AG08396 (cell line): ENCODE measurements at regions not wholly inside any gene's neighbourhood (a gene's known extent, or its start where the extent isn't known, plus 50 kb on each side); places are given as distances from the start of the nearest gene placed in this dataset.

Experiments
- DNase-seq: peaks from one replicate; pipeline ENCODE4 v3.0.0; 2012; ENCODE audit warnings: low spot score, mixed read lengths

GRCh38 chr5:2492476-2492875, 259.0 kb downstream of the IRX2 start:
- DNase-seq: no peak

GRCh38 chr5:2491846-2492245, 259.6 kb downstream of the IRX2 start:
- no peak for DNase-seq

GRCh38 chr5:2489306-2489705, 262.2 kb downstream of the IRX2 start:
- no peak for DNase-seq

- no peak for DNase-seq
These were observed 262.9 kb downstream of the IRX2 start for GRCh38 chr5:2488593-2488992.

- DNase-seq: no peak
These were observed 264.2 kb downstream of the IRX2 start for GRCh38 chr5:2487152-2487763.

GRCh38 chr5:2486373-2486772, 265.1 kb downstream of the IRX2 start:
- DNase-seq: no peak

GRCh38 chr5:2482778-2483177, 268.7 kb downstream of the IRX2 start:
- no peak for DNase-seq

- no peak for DNase-seq
These were observed 270.6 kb downstream of the IRX2 start for GRCh38 chr5:2480871-2481270.

GRCh38 chr5:2475902-2476301, 275.6 kb downstream of the IRX2 start:
- DNase-seq: no peak

GRCh38 chr5:2472670-2473069, 278.8 kb downstream of the IRX2 start:
- DNase-seq: no peak

- DNase-seq: no peak
These were observed 280.2 kb downstream of the IRX2 start for GRCh38 chr5:2471152-2471879.

GRCh38 chr5:2466966-2467365, 284.5 kb downstream of the IRX2 start:
- no peak for DNase-seq

- no peak for DNase-seq
These were observed 286.1 kb downstream of the IRX2 start for GRCh38 chr5:2465383-2465782.

- DNase-seq: no peak
These were observed 287.3 kb downstream of the IRX2 start for GRCh38 chr5:2464141-2464540.

- DNase-seq: no peak
These were observed 289.5 kb downstream of the IRX2 start for GRCh38 chr5:2461701-2462691.

- DNase-seq: no peak
These were observed 291.4 kb downstream of the IRX2 start for GRCh38 chr5:2460098-2460497.

- no peak for DNase-seq
These were observed 292.2 kb downstream of the IRX2 start for GRCh38 chr5:2459251-2459650.

- DNase-seq: no peak
These were observed 295.6 kb downstream of the IRX2 start for GRCh38 chr5:2455878-2456277.

- no peak for DNase-seq
These were observed 296.6 kb downstream of the IRX2 start for GRCh38 chr5:2454876-2455275.

GRCh38 chr5:2453781-2454180, 297.7 kb downstream of the IRX2 start:
- no peak for DNase-seq

- DNase-seq: no peak
These were observed 300.4 kb downstream of the IRX2 start for GRCh38 chr5:2451100-2451499.

GRCh38 chr5:2442496-2443354, 308.8 kb downstream of the IRX2 start:
- DNase-seq: no peak
